ENCODE measurements at regions not wholly inside any gene's neighbourhood (a gene's known extent, or its start where the extent isn't known, plus 50 kb on each side); places are given as distances from the start of the nearest gene placed in this dataset.

DNA sequence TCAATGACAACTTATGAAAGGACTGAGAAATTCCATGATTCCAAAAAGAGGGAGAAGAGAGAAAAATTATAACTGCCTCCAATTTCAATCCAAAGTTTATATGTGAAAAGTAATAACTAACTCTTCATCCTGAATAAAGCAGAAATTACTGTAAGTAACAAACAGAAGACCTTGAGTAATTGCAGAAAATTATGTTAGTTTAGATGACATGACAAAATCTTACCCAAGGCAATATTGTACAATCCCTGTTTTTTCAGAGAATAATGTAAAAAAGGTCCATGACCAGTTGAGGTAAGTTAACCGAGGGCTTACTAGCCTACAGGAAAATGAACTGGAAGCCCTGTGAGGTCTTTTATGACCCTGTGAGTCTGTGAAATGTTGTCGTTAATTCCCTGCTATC, 949.5 kb upstream of the SOX9 start:
- TF ChIP-seq, protein P1, sequence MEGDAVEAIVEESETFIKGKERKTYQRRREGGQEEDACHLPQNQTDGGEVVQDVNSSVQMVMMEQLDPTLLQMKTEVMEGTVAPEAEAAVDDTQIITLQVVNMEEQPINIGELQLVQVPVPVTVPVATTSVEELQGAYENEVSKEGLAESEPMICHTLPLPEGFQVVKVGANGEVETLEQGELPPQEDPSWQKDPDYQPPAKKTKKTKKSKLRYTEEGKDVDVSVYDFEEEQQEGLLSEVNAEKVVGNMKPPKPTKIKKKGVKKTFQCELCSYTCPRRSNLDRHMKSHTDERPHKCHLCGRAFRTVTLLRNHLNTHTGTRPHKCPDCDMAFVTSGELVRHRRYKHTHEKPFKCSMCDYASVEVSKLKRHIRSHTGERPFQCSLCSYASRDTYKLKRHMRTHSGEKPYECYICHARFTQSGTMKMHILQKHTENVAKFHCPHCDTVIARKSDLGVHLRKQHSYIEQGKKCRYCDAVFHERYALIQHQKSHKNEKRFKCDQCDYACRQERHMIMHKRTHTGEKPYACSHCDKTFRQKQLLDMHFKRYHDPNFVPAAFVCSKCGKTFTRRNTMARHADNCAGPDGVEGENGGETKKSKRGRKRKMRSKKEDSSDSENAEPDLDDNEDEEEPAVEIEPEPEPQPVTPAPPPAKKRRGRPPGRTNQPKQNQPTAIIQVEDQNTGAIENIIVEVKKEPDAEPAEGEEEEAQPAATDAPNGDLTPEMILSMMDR (IDR thresholded peaks at IDR 0.05) = no peak
- no peak for TF ChIP-seq POLR2AphosphoS5 (IDR thresholded peaks at IDR 0.05)

Measured in stomach (tissue), 4 donors.